GM19238 (cell line): ENCODE measurements at regions not wholly inside any gene's neighbourhood (a gene's known extent, or its start where the extent isn't known, plus 50 kb on each side); places are given as distances from the start of the nearest gene placed in this dataset.

Experiments
- DNase-seq: peaks from one replicate; pipeline ENCODE4 v3.0.0; 2011; ENCODE audit warnings: low spot score; ENCODE audit not compliant: insufficient read length

DNA sequence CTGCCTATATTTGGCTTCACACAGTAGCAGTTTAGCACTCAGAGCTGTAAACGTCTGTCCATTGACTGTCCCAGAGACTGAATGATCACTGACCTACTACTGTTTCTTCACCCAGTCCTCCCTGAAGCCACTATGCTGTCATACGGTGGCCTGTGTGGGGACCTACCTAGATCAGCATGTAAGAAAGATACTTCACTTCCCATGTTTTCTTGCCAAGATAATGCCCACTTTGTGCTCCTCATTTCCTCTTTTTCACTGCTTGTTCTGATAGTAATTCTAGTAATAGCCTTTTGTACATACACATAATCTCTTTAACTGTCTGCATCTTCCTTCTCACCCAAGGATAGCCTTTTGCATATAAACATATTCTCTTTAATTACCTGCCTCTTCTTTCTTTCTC is 109.9 kb upstream of the TIAM2 start:
- no peak for DNase-seq

DNA sequence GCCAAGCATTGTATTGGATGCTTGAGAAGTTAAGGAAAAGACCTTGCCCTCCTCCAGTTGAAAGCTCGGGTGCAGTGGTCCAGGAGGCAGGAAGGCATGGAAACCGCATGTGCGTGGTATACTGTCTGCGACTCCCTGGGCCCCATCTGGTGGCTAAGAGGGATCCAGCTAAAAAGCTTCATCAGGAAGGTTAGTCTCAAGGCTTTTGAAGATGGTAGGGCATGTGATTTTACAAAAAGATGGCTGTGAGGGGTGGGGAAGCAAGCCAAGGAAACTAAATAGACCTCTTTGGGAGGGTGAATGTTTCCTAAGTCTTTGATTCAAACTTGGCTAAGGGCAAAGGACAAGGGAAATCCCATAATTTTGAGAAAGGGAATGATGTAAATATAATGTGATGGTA is 109.1 kb upstream of the TIAM2 start:
- no peak for DNase-seq

DNA sequence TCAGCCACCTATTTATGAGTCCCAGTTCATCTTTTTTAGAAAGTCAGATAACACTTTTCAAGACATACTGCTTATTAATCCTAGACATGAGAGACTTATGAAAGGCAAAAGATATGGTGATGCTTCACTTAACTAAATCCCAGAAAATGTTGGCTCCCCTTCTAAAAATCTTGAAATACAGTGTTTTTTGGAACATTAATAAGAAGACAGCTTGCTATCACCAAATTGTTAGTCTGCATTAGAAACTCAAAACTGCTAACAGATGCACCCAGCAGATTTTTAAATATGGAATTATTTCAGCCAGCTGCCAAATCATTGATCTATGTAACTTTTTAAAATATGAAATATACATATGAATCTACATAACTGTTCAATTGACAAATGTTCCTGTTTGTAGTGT is 108.6 kb upstream of the TIAM2 start:
- no peak for DNase-seq

- no peak for DNase-seq
Measured at GRCh38 chr6:154887051-154887450, 108.1 kb upstream of the TIAM2 start.

DNA sequence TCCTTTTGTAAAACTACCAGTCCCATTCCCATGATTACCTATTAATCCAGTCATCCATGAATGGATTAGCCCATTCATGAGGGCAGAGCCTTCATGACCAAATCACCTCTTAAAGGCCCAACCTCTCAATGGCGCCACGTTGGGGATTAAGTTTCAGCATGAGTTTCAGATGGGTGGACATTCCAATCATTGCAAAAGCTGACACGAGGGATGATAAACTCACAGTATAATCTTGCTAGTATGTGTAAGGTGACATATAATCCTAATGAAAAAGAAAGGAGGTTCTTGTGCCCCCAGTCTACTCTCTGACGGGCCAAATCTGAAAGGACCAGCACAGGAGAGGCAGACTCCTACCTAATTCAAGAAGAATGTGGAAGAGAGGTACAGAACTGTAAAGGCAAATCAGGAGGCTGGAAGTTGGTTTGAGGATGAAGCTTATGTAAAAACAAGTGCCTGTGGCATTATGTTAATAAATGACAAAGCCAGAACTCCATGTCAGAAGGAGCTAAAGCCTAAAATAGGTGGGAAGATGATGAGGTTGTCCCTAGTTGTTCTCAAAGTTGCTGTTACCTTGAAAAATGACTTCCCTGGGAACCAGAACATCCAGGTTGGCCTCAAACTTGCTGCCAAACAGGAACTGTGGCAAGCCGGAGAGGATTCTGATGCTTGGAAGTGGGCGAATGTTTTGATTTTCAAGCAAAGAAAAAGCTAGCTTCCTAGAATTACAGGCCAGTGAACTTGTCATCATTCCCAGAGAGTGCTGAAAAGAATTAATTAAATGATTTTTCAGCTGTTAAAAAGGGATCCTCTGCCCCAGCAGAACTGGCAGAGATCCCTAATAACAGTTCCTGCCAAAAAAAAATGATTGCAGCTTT is 106.5 kb upstream of the TIAM2 start:
- no peak for DNase-seq

- no peak for DNase-seq
Measured at GRCh38 chr6:154890874-154891273, 104.2 kb upstream of the TIAM2 start.

DNA sequence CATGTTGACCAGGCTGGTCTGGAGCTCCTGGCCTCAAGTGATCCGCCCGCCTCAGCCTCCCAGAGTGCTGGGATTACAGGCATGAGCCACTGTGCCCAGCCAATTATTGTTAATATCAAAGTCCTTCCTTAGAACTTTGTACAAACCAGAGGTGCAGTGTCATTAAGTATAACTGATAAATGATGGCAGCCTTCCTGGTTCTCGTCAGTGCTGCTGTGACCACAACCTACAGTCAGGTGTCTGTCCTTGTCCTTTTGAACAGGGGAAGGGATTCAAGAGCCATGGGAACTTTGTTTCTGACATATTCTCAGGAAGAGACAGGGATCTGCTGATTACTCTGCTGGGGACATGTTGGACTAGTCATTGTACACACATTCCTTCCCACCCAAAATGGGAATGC is 103.2 kb upstream of the TIAM2 start:
- DNase-seq = no peak

DNA sequence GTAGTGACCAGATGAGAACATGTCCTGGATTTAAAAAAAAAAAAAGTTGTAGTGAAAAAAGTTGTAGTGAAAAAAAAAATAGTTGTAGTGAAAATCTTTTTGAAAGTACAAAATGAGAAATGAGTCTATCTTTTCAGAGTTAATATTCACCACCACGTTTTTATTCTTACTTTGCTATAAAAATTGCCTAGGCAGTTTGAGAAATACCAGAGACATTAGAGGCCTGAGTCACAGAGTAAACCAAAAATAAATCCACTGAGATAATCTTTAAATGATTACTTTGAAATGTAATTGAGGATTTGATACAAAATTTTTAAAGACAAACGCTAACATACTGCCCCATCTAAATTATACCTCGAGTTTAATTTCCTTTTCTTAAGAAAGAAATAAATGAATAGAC is 101.2 kb upstream of the TIAM2 start:
- no peak for DNase-seq

DNA sequence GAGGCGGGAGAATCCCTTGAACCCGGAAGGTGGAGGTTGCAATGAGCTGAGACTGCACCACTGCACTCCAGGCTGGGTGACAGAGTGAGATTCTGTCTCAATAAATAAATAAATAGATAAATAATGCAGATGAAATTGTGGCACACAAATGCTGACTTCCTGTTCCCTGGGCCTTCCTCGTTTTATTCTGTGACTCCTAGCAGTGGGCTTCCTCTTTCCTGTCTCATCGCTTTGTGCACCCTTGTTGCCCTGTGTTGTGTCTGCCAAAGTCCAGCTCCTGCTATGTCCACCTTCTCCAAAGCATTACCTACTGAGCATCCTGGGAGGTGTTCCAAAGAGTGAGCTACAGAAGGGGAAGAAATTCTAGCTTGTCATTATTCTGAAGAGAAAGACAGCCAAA is 100.2 kb upstream of the TIAM2 start:
- no peak for DNase-seq

DNA sequence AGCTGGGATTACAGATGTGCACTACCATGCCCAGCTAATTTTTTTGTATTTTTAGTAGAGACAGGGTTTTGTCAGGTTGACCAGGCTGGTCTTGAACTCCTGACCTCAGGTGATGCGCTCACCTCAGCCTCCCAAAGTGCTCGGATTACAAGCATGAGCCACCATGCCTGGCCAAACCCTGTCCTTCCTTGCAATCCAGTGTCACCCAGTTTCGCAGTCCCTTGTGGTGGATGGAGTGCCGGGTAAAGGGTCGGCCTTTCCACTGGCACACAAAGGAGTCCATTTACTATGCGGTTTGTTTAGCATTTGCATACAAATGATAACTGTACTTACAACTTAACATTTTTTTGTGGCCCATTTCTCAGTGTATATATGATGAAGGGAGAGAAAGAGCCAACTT is 99.3 kb upstream of the TIAM2 start:
- no peak for DNase-seq

DNA sequence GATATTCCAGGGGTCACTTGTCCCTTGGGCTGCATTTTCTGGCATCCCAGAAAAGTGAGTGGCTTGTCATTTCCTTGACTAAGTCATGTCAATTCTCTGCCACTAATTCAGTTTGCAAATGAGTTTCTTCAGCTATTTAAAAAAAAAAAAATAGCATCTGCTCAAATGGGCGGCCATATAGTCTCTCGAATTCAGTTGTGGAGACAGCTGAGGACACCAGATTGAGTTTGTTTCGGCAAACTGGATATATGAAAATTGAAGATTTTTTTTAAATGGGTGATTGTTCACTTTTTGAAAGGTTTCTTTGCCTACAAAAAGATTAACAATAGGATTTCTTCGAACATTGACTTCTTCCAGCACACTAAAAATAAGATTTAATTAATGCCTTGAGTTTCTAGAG is 96.3 kb upstream of the TIAM2 start:
- DNase-seq = no peak

DNA sequence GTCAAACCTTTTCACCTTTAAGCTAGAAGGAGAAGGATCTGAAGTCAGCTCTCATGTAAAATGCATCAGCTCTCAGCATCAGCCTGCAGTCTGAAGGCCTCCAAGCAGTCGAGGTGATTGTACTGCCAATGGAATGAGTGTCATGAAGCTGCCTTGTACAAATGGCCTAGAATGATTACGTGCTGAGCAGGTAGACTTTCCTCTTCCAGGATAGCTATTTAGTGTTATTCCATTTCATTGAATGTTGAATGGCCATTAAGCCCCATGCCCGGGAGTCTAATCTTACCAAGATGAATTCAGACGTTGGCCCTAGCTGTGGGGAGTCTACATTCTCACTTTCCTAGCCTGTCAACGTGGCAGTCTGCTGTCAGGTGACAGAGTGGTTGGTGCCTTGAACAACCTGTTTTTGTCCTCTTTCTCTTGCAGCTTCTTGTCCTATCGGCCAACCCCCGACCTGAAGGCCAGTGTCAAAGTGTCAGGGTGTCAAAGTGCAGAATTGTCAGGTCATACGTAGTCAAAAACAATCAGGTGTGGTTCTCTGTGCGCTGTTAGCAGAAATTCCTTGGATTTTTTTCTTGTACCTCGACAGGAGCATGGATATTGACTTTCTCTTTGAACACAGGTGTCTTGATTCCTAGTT is 95.2 kb upstream of the TIAM2 start:
- no peak for DNase-seq

GRCh38 chr6:154901876-154902552 is 93.1 kb upstream of the TIAM2 start:
- DNase-seq = no peak

- DNase-seq = no peak
Measured at GRCh38 chr6:154907291-154907690, 87.8 kb upstream of the TIAM2 start.

DNA sequence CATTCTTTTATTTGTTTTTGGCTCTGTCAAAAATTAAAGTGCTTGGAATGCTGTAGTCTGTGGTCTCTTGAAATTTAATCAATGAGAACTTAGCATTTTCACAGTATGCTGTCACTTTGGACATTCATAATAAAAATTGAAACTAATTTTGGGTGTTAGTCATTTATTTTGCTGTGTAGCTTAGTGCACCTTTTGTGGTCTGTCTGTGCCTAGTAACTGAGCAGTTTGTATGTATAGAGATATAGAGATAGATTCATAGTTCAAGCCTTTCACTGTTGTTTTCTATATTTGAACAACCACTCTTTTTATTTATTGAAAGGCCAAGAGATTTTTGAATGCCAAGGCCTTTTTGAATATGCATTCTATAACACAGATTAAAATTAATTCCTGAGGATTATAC is 86.4 kb upstream of the TIAM2 start:
- no peak for DNase-seq

DNA sequence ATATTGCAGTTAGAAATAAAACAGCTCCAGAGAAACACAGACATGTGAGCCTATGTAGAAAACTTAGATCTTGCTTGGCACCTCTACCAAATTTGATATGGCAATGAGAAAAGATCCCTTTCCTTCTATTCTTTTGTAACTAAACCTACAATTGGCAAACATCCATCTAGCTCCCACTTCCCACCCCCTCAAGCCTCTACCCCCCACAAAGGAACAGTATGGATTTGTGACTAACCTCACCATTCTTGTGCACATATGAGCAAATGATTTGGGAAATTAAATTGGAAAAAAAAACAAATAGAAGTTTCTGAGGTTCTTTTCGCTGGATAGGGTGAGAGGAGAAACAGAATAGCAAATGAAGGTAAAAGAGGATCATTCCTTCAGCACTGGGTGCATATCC is 85.8 kb upstream of the TIAM2 start:
- no peak for DNase-seq

GRCh38 chr6:154909821-154910220 is 85.3 kb upstream of the TIAM2 start:
- no peak for DNase-seq

- no peak for DNase-seq
Measured at GRCh38 chr6:154914288-154914687, 80.8 kb upstream of the TIAM2 start.

DNA sequence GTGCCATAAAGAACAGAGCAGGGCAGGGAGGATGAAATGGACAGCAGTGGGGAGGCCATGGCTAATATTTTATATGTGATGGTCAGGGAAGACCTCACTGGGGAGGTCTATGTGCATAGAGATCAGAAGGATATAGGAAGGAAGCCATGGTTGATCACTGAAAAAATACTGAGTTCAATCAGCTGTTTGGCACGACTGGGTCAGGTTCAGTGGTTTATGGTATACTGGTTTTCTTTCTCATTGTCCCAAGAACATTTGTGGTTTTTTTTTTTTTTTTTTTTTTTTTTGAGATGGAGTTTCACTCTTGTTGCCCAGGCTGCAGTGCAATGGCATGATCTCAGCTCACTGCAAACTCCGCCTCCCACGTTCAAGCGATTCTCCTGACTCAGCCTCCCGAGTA is 78.3 kb upstream of the TIAM2 start:
- DNase-seq = no peak

- DNase-seq = no peak
Measured at GRCh38 chr6:154917941-154918340, 77.2 kb upstream of the TIAM2 start.

DNA sequence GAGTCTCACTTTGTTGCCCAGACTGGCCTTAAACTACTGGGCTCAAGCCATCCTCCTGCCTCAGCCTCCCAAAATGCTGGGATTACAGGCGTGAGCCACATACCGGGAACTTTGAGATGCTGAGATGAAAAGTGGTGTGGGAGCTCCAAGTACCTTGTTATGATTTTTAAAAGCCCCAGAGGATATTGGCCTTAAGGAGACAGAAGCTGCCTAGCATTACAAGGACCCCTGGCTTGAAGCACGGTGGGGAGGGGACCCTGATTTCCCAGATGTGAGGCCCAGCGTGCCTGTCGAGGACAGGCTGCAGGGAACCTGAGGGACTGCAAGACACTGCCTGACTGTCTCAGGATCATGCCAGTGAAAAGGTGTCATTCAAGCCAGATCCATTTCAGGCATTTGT is 75.3 kb upstream of the TIAM2 start:
- no peak for DNase-seq

DNA sequence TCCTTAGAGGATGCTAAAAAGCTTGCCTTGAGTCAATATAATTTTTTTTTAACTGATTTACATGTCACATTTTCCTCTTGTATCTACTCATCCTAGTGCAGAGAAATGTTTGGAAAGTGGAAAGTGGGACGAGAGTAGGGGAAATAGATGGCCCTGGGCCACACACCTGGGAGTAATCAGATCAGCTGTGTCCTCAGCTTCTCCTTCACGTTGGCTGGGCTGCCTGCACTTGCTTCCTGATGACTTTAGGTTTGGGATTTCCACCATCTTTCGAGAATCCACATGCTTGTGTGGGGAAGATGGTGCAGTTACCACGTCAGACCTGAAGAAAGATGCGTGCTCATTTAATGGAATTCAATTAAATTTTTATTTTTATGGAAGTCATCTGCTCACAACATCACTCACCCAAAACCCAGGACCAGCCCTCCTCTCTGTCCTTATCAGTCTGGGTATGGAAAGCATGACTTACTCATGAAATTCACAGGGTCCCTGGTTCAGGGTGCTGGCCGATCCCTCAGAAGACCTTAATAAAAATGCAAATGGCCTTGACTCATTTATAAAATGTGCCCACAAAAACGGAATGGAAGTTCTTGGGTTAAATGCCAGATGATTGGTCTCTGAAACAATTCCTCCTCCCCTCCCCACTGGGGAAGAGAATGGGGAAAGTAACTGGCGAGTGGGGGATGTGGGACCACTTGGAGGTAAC is 74.5 kb upstream of the TIAM2 start:
- DNase-seq = no peak
